Hepatic stellate cell (primary cell): ENCODE measurements at regions not wholly inside any gene's neighbourhood (a gene's known extent, or its start where the extent isn't known, plus 50 kb on each side); places are given as distances from the start of the nearest gene placed in this dataset.
"Not testable (repeated sequence)": the region's sequence is repeated elsewhere in the genome, so short reads cannot be mapped to it uniquely, and the experiment has no call there.

ENCODE experiments used
- DNase-seq: peaks from one replicate; pipeline ENCODE4 v3.0.0; 2011; ENCODE audit warnings: low spot score

GRCh38 chr5:154546719-154547118, 68.7 kb upstream of the HAND1 start:
- no peak for DNase-seq

GRCh38 chr5:154544646-154545045, 66.6 kb upstream of the HAND1 start:
- DNase-seq, result no peak

GRCh38 chr5:154543380-154543779, 65.4 kb upstream of the HAND1 start:
- no peak for DNase-seq

- DNase-seq, result no peak
Observed at GRCh38 chr5:154542581-154542980, 64.6 kb upstream of the HAND1 start.

GRCh38 chr5:154542000-154542399, 64.0 kb upstream of the HAND1 start:
- DNase-seq, result no peak

- no peak for DNase-seq
Observed at GRCh38 chr5:154541553-154541952, 63.5 kb upstream of the HAND1 start.

- no peak for DNase-seq
Observed at GRCh38 chr5:154540600-154540999, 62.6 kb upstream of the HAND1 start.

GRCh38 chr5:154538492-154538891, 60.5 kb upstream of the HAND1 start:
- DNase-seq, result no peak

GRCh38 chr5:154536439-154536838, 58.4 kb upstream of the HAND1 start:
- DNase-seq, result not testable (repeated sequence)

- DNase-seq, result no peak
Observed at GRCh38 chr5:154535535-154535934, 57.5 kb upstream of the HAND1 start.

GRCh38 chr5:154534457-154535050, 56.5 kb upstream of the HAND1 start:
- DNase-seq, result no peak

- DNase-seq, result no peak
Observed at GRCh38 chr5:154529282-154529681, 51.3 kb upstream of the HAND1 start.

- no peak for DNase-seq
Observed at GRCh38 chr5:154528005-154528594, 50.1 kb upstream of the HAND1 start.
